HCT116 (cell line): ENCODE measurements at regions not wholly inside any gene's neighbourhood (a gene's known extent, or its start where the extent isn't known, plus 50 kb on each side); places are given as distances from the start of the nearest gene placed in this dataset.

Experiments
- ATAC-seq: fragments of 200-7000 bp; cut with Tn5 transposase; 2 replicates; pipeline ENCODE4 v1.9.1; 2020; ENCODE audit warnings: mild to moderate bottlenecking, moderate library complexity
- BruUV-seq: library from RNA; stranded (reverse); fragments of 400-500 nt; replicated peaks from 2 replicates; lab custom pipeline; 2021; lab: Mats Ljungman, UMichigan
- CTCF ChIA-PET: fragments of 300-600 bp; sonication (Branson Sonifier 250); formaldehyde crosslinking; loops from one replicate; lab custom pipeline; 2021; ENCODE audit warnings: antibody characterized with exemption; lab: Charles Lee
- POLR2A ChIA-PET: fragments of 300-600, 350-600 bp; sonication (Branson Sonifier 250); formaldehyde crosslinking; loops from one replicate; lab custom pipeline; 2021; ENCODE audit warnings: antibody characterized with exemption; lab: Charles Lee
- RAD21 ChIA-PET, 2 experiments: fragments of 300-600 bp; sonication (Branson Sonifier 250); formaldehyde crosslinking; loops; one replicate each; lab custom pipeline; 2023; ENCODE audit warnings: low total read pairs in 2 of 2; ENCODE audit not compliant: uncharacterized antibody in 2 of 2, unreplicated experiment in 2 of 2, low non-redundant PET in 1 of 2; lab: Charles Lee
- DNase-seq: peaks from one replicate; pipeline ENCODE4 v3.0.0-alpha.2; 2010; ENCODE audit warnings: low read depth, low spot score
- H2AFZ ChIP-seq: fragments of 200-600 bp; shearing (Covaris generic), sonication (generic); 2 replicates; pipeline ENCODE4 v1.6.1; 2017; ENCODE audit warnings: low read depth, mixed run types, mixed read lengths, antibody characterized with exemption, low read length; ENCODE audit not compliant: poor library complexity, severe bottlenecking
- H3K27ac ChIP-seq: 2 replicates; pipeline ENCODE4 v1.5.1; 2012; ENCODE audit warnings: low read depth, low read length
- H3K27me3 ChIP-seq: fragments of 200-600 bp; sonication (generic); 2 replicates; pipeline ENCODE4 v1.6.1; 2016; ENCODE audit warnings: mixed run types, low read length, mixed read lengths; ENCODE audit not compliant: insufficient read depth
- H3K36me3 ChIP-seq, 2 experiments: fragments of 200-500 bp in 1 of 2; fragments of 200-600 bp in 1 of 2; sonication (Bioruptor generic) in 1 of 2; sonication (generic) in 1 of 2; 2 replicates each; pipeline versions ENCODE4 v1.5.1 to v1.6.1; 2014 to 2016; ENCODE audit warnings: low read length in 2 of 2, inconsistent platforms in 1 of 2, mixed read lengths in 1 of 2, mixed run types in 1 of 2; ENCODE audit not compliant: insufficient read depth in 2 of 2, control insufficient read depth in 1 of 2
- H3K4me1 ChIP-seq, 2 experiments: fragments of 200-600 bp in 1 of 2; sonication (generic) in 1 of 2; 2 replicates each; pipeline versions ENCODE4 v1.5.1 to v1.6.1; 2012 to 2017; ENCODE audit warnings: low read length in 2 of 2, inconsistent platforms in 1 of 2, mild to moderate bottlenecking in 1 of 2, mixed read lengths in 1 of 2, mixed run types in 1 of 2, moderate library complexity in 1 of 2; ENCODE audit not compliant: insufficient read depth in 2 of 2, control insufficient read depth in 1 of 2
- H3K4me2 ChIP-seq: fragments of 200-600 bp; sonication (generic); 2 replicates; pipeline ENCODE4 v1.6.1; 2017; ENCODE audit warnings: mixed run types, low read length, mixed read lengths
- H3K4me3 ChIP-seq, 2 experiments: fragments of 200-600 bp in 1 of 2; sonication (generic) in 1 of 2; replicated peaks in 1 of 2; 2 replicates each; pipeline ENCODE4 v1.5.1; 2011 to 2016; ENCODE audit warnings: low read length in 2 of 2, control low read depth in 1 of 2, low read depth in 1 of 2, mild to moderate bottlenecking in 1 of 2, mixed read lengths in 1 of 2, mixed run types in 1 of 2
- H3K79me2 ChIP-seq: fragments of 200-600 bp; sonication (generic); 2 replicates; pipeline ENCODE4 v1.6.1; 2017; ENCODE audit warnings: mild to moderate bottlenecking, mixed run types, low read length, moderate library complexity, mixed read lengths; ENCODE audit not compliant: insufficient read depth
- H3K9ac ChIP-seq: fragments of 200-600 bp; sonication (generic); 2 replicates; pipeline ENCODE4 v1.6.1; 2016; ENCODE audit warnings: low read length, mixed read lengths
- H3K9me2 ChIP-seq: fragments of 200-600 bp; sonication (generic), shearing (Covaris generic); 2 replicates; pipeline ENCODE4 v1.6.1; 2017; ENCODE audit warnings: mixed run types, mild to moderate bottlenecking, moderate library complexity; ENCODE audit not compliant: insufficient read depth
- H3K9me3 ChIP-seq, 2 experiments: fragments of 200-500 bp in 1 of 2; fragments of 200-600 bp in 1 of 2; sonication (Bioruptor generic) in 1 of 2; sonication (generic) in 1 of 2; 2 replicates each; pipeline ENCODE4 v1.6.1; 2014 to 2017; ENCODE audit warnings: low read length in 2 of 2, mixed read lengths in 2 of 2, inconsistent platforms in 1 of 2, low read depth in 1 of 2, mild to moderate bottlenecking in 1 of 2, mixed run types in 1 of 2, moderate library complexity in 1 of 2; ENCODE audit not compliant: control insufficient read depth in 1 of 2, insufficient read depth in 1 of 2
- H4K20me1 ChIP-seq: fragments of 200-600 bp; sonication (generic), shearing (Covaris generic); 2 replicates; pipeline ENCODE4 v1.6.1; 2017; ENCODE audit warnings: mixed run types, mild to moderate bottlenecking, moderate library complexity; ENCODE audit not compliant: insufficient read depth
- CBX3 ChIP-seq: IDR thresholded peaks from 2 replicates; pipeline ENCODE4 v1.6.1; 2012; ENCODE audit warnings: low read depth
- CEBPB ChIP-seq: IDR thresholded peaks from 2 replicates; pipeline ENCODE4 v1.6.1; 2012; ENCODE audit warnings: low read depth
- EGR1 ChIP-seq: IDR thresholded peaks from 2 replicates; pipeline ENCODE4 v1.6.1; 2012; ENCODE audit warnings: low read depth
- ELF1 ChIP-seq: IDR thresholded peaks from 2 replicates; pipeline ENCODE4 v1.6.1; 2012; ENCODE audit warnings: low read depth, borderline replicate concordance
- EZH2 ChIP-seq: fragments of 200-600 bp; sonication (generic); IDR thresholded peaks from 2 replicates; pipeline ENCODE4 v1.6.1; 2017; ENCODE audit warnings: antibody characterized with exemption, mixed run types
- EZH2phosphoT487 ChIP-seq: fragments of 200-600 bp; IDR thresholded peaks from 2 replicates; pipeline ENCODE4 v1.6.1; 2018; ENCODE audit warnings: antibody characterized with exemption, borderline replicate concordance
- FOSL1 ChIP-seq: IDR thresholded peaks from 2 replicates; pipeline ENCODE4 v1.6.1; 2012; ENCODE audit warnings: low read depth
- JUND ChIP-seq: IDR thresholded peaks from 2 replicates; pipeline ENCODE4 v1.6.1; 2012
- POLR2A ChIP-seq: IDR thresholded peaks from 2 replicates; pipeline ENCODE4 v1.7.0; 2011; ENCODE audit warnings: borderline replicate concordance; ENCODE audit not compliant: insufficient read depth, insufficient read length; ENCODE audit errors: extremely low read depth
- RAD21 ChIP-seq: IDR thresholded peaks from 2 replicates; pipeline ENCODE4 v1.6.1; 2012; ENCODE audit warnings: low read depth, mild to moderate bottlenecking
- SIN3A ChIP-seq: IDR thresholded peaks from 2 replicates; pipeline ENCODE4 v1.6.1; 2012; ENCODE audit warnings: low read depth
- SP1 ChIP-seq: IDR thresholded peaks from 2 replicates; pipeline ENCODE4 v1.6.1; 2012; ENCODE audit warnings: low read depth
- SRF ChIP-seq: IDR thresholded peaks from 2 replicates; pipeline ENCODE4 v1.6.1; 2012; ENCODE audit warnings: low read depth
- TCF7L2 ChIP-seq: IDR thresholded peaks from 2 replicates; pipeline ENCODE4 v1.7.0; 2011; ENCODE audit warnings: borderline replicate concordance, inconsistent platforms; ENCODE audit not compliant: insufficient read depth, insufficient read length; ENCODE audit errors: extremely low read depth
- YY1 ChIP-seq: IDR thresholded peaks from 2 replicates; pipeline ENCODE4 v1.6.1; 2011; ENCODE audit warnings: low read length, low read depth, moderate library complexity, mild to moderate bottlenecking; ENCODE audit not compliant: insufficient replicate concordance; ENCODE audit errors: extremely low read depth
- ZFX ChIP-seq: fragments of 450-650 bp; IDR thresholded peaks from 2 replicates; pipeline ENCODE4 v1.6.1; 2017
- intact Hi-C: fragments of 100-400 bp; cut with micrococcal nuclease; formaldehyde crosslinking; loops from 2 replicates; pipeline ENCODE4 v1.10.0; 2022
- TF ChIP-seq, protein P1 (sequence below): IDR thresholded peaks from 2 replicates; pipeline ENCODE4 v1.6.1; 2012
- TF ChIP-seq, protein P2 (sequence below): IDR thresholded peaks from 2 replicates; pipeline ENCODE4 v1.6.1; 2012; ENCODE audit warnings: low read depth
- TF ChIP-seq, protein P3 (sequence below): IDR thresholded peaks from 2 replicates; pipeline ENCODE4 v1.6.1; 2012
- TF ChIP-seq, protein P4 (sequence below): IDR thresholded peaks from 2 replicates; pipeline ENCODE4 v1.6.1; 2011; ENCODE audit warnings: mild to moderate bottlenecking, low read length, moderate library complexity; ENCODE audit not compliant: insufficient replicate concordance; ENCODE audit errors: extremely low read depth

DNA sequence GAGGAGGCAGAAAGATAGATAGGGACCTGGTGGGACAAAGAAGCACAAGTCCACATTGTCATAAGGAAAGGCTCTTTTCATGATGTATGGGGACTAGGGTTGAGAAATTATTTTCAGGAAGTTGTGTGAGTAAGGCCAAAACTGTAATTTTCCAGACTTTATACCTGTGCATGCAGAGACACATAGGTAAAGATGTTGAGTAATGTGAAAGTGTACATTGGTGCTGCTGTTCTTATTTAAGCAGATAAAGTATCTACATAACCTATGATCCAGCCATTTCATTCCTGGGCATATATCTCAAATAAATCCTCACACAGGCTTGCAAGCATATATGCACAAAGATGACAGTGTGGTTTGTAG, 332.2 kb downstream of the DUSP6 start:
- no peaks in the 10 kb centered on the region for H4K20me1 ChIP-seq
- H3K27ac ChIP-seq, result no peak overlapping the region
- no peaks in the 10 kb centered on the region for H3K36me3 ChIP-seq
- no peaks in the 10 kb centered on the region for H3K9me2 ChIP-seq
- RAD21 ChIA-PET, result interaction anchor here in 1 of 2 experiments (1.4 kb wide), 1 partner anchor 442 kb away, joined by 3 read pairs; no protein-coding TSS in a partner anchor
- no peaks in the 10 kb centered on the region for H3K79me2 ChIP-seq
- no peaks in the 10 kb centered on the region for H3K9me3 ChIP-seq
- DNase-seq, result no peak
- peak overlapping the region; percentile 67 for H3K4me2 ChIP-seq
- no peak overlapping the region for H3K9ac ChIP-seq
- peak overlapping the region; percentile 86 for H2AFZ ChIP-seq
- no TSS peak for BruUV-seq
- no peak for TF ChIP-seq EGR1
- TF ChIP-seq, protein P1, sequence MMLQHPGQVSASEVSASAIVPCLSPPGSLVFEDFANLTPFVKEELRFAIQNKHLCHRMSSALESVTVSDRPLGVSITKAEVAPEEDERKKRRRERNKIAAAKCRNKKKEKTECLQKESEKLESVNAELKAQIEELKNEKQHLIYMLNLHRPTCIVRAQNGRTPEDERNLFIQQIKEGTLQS, result no peak
- TF ChIP-seq SRF, result no peak
- TF ChIP-seq FOSL1, result no peak
- TF ChIP-seq CBX3, result no peak
- TF ChIP-seq CEBPB, result no peak
- TF ChIP-seq TCF7L2, result no peak
- no peak for TF ChIP-seq POLR2A
- TF ChIP-seq RAD21, result no peak
- TF ChIP-seq EZH2, result no peak
- TF ChIP-seq, protein P2, sequence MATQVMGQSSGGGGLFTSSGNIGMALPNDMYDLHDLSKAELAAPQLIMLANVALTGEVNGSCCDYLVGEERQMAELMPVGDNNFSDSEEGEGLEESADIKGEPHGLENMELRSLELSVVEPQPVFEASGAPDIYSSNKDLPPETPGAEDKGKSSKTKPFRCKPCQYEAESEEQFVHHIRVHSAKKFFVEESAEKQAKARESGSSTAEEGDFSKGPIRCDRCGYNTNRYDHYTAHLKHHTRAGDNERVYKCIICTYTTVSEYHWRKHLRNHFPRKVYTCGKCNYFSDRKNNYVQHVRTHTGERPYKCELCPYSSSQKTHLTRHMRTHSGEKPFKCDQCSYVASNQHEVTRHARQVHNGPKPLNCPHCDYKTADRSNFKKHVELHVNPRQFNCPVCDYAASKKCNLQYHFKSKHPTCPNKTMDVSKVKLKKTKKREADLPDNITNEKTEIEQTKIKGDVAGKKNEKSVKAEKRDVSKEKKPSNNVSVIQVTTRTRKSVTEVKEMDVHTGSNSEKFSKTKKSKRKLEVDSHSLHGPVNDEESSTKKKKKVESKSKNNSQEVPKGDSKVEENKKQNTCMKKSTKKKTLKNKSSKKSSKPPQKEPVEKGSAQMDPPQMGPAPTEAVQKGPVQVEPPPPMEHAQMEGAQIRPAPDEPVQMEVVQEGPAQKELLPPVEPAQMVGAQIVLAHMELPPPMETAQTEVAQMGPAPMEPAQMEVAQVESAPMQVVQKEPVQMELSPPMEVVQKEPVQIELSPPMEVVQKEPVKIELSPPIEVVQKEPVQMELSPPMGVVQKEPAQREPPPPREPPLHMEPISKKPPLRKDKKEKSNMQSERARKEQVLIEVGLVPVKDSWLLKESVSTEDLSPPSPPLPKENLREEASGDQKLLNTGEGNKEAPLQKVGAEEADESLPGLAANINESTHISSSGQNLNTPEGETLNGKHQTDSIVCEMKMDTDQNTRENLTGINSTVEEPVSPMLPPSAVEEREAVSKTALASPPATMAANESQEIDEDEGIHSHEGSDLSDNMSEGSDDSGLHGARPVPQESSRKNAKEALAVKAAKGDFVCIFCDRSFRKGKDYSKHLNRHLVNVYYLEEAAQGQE, result no peak
- TF ChIP-seq SIN3A, result no peak
- no peak for TF ChIP-seq SP1
- TF ChIP-seq, protein P3, sequence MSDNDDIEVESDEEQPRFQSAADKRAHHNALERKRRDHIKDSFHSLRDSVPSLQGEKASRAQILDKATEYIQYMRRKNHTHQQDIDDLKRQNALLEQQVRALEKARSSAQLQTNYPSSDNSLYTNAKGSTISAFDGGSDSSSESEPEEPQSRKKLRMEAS, result no peak
- no peak for TF ChIP-seq ZFX
- TF ChIP-seq EZH2phosphoT487, result no peak
- no peak for TF ChIP-seq YY1
- TF ChIP-seq, protein P4, sequence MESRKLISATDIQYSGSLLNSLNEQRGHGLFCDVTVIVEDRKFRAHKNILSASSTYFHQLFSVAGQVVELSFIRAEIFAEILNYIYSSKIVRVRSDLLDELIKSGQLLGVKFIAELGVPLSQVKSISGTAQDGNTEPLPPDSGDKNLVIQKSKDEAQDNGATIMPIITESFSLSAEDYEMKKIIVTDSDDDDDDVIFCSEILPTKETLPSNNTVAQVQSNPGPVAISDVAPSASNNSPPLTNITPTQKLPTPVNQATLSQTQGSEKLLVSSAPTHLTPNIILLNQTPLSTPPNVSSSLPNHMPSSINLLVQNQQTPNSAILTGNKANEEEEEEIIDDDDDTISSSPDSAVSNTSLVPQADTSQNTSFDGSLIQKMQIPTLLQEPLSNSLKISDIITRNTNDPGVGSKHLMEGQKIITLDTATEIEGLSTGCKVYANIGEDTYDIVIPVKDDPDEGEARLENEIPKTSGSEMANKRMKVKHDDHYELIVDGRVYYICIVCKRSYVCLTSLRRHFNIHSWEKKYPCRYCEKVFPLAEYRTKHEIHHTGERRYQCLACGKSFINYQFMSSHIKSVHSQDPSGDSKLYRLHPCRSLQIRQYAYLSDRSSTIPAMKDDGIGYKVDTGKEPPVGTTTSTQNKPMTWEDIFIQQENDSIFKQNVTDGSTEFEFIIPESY, result no peak
- no peak for TF ChIP-seq ELF1
- no peak for TF ChIP-seq JUND
- peaks cover 2 to 30% of the 10 kb centered on the region in 2 experiments; a peak in 3 of 4 replicates for H3K4me1 ChIP-seq
- no peaks in the 10 kb centered on the region for H3K27me3 ChIP-seq
- CTCF ChIA-PET, result interaction anchor here (1.0 to 3.9 kb wide), 5 partner anchors 327 to 505 kb away, joined by 3 to 47 read pairs (median 4); partner anchors contain the start of genes GALNT4 and POC1B
- ATAC-seq, result no peak
- intact Hi-C loops, result no loop called here
- POLR2A ChIA-PET, result no interaction called here
- peak overlapping the region in 1 of 2 experiments; percentile 40; a peak in 1 of 4 replicates for H3K4me3 ChIP-seq
